ENCODE measurements at regions not wholly inside any gene's neighbourhood (a gene's known extent, or its start where the extent isn't known, plus 50 kb on each side); places are given as distances from the start of the nearest gene placed in this dataset.

GRCh38 chr5:57683036-57683630 is 200.5 kb upstream of the ACTBL2 start:
- H3K4me3 ChIP-seq (ENCODE audit: low read length in 2 of 2), result no peak overlapping the region
- H3K9me3 ChIP-seq (ENCODE audit: control insufficient read depth, low read length), result no peaks in the 10 kb centered on the region
- DNase-seq (no peak), ATAC-seq (ENCODE audit: low FRiP score) (no peak)
- no peaks in the 10 kb centered on the region for H3K4me1 ChIP-seq (ENCODE audit: control insufficient read depth in 1 of 2, insufficient read depth in 2 of 2, low read length in 2 of 2)
- no peaks in the 10 kb centered on the region for H3K27me3 ChIP-seq (ENCODE audit: control insufficient read depth in 1 of 2, insufficient read depth in 2 of 2, low read length in 1 of 2)
- 83 to 84% methylated on average over 2 of the region's 2 CpGs for WGBS, 2 donors
- H3K36me3 ChIP-seq (ENCODE audit: control insufficient read depth in 1 of 2, insufficient read depth in 2 of 2, low read length in 1 of 2), result no peaks in the 10 kb centered on the region
- intact Hi-C loops (cut with DNase I), result no loop called here
- H3K27ac ChIP-seq (ENCODE audit: low read depth in 1 of 2, low read length in 2 of 2), result no peak overlapping the region

DNA sequence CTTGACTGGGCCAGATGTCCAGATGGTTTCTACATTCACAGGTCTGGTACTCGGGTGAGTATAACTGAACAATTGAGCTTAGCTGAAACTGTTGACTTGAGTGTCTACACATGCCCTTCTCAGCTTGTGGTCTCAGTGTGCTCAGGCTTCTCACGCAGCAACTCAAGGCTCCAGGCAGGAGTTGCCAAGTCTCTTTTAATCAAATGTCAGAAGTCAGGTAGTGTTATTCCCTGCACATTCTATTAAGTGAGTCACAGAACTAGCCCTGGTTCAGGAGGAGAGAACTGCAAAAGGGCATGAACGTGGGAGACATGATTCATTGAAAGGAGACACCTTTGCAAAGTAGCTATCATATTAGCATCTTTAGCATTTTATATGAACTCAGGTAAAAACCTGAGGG is 199.3 kb upstream of the ACTBL2 start:
- no peak for ATAC-seq (ENCODE audit: low FRiP score)
- Histone ChIP-seq H3K4me1 (ENCODE audit: control insufficient read depth in 1 of 2, insufficient read depth in 2 of 2, low read length in 2 of 2) (no peaks in the 10 kb centered on the region), H3K9me3 (ENCODE audit: control insufficient read depth, low read length) (no peaks in the 10 kb centered on the region), H3K27ac (ENCODE audit: low read depth in 1 of 2, low read length in 2 of 2) (no peak overlapping the region), H3K27me3 (ENCODE audit: control insufficient read depth in 1 of 2, insufficient read depth in 2 of 2, low read length in 1 of 2) (no peaks in the 10 kb centered on the region), H3K36me3 (ENCODE audit: control insufficient read depth in 1 of 2, insufficient read depth in 2 of 2, low read length in 1 of 2) (no peaks in the 10 kb centered on the region), H3K4me3 (ENCODE audit: low read length in 2 of 2) (no peak overlapping the region)
- 95 to 97% methylated on average over 3 of the region's 3 CpGs for WGBS, 2 donors
- intact Hi-C loops (cut with DNase I), result no loop called here
- no peak for DNase-seq

DNA sequence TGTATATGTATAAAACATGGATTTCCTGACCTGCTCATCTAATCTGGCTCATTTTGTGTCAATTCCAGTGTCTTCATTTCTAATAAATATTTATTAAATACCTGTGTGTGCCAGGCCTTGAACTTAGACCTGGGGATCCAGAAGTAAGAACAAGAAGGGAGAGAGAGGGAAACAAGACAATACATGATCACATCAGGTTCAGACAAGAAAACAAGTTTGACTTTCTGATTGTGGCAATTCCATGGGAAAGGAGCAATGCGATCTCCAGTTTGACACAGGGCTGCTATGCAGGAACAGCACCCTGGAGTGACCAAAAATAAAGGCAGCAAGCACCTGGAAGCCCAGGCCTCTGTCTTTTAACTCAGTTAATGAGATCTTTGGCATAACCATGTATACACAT is 198.1 kb upstream of the ACTBL2 start:
- H3K27ac ChIP-seq (ENCODE audit: low read depth in 1 of 2, low read length in 2 of 2), result no peak overlapping the region
- no peaks in the 10 kb centered on the region for H3K36me3 ChIP-seq (ENCODE audit: control insufficient read depth in 1 of 2, insufficient read depth in 2 of 2, low read length in 1 of 2)
- H3K4me3 ChIP-seq (ENCODE audit: low read length in 2 of 2), result no peak overlapping the region
- intact Hi-C loops (cut with DNase I), result no loop called here
- 94 to 95% methylated on average over 1 of the region's 1 CpG for WGBS, 2 donors
- H3K4me1 ChIP-seq (ENCODE audit: control insufficient read depth in 1 of 2, insufficient read depth in 2 of 2, low read length in 2 of 2), result no peaks in the 10 kb centered on the region
- DNase-seq (no peak), ATAC-seq (ENCODE audit: low FRiP score) (no peak)
- no peaks in the 10 kb centered on the region for H3K9me3 ChIP-seq (ENCODE audit: control insufficient read depth, low read length)
- no peaks in the 10 kb centered on the region for H3K27me3 ChIP-seq (ENCODE audit: control insufficient read depth in 1 of 2, insufficient read depth in 2 of 2, low read length in 1 of 2)

- no peak for ATAC-seq (ENCODE audit: low FRiP score)
- Histone ChIP-seq H3K36me3 (ENCODE audit: control insufficient read depth in 1 of 2, insufficient read depth in 2 of 2, low read length in 1 of 2) (no peaks in the 10 kb centered on the region), H3K4me1 (ENCODE audit: control insufficient read depth in 1 of 2, insufficient read depth in 2 of 2, low read length in 2 of 2) (no peaks in the 10 kb centered on the region), H3K27ac (ENCODE audit: low read depth in 1 of 2, low read length in 2 of 2) (no peak overlapping the region), H3K4me3 (ENCODE audit: low read length in 2 of 2) (no peak overlapping the region), H3K9me3 (ENCODE audit: control insufficient read depth, low read length) (no peaks in the 10 kb centered on the region), H3K27me3 (ENCODE audit: control insufficient read depth in 1 of 2, insufficient read depth in 2 of 2, low read length in 1 of 2) (no peaks in the 10 kb centered on the region)
- intact Hi-C loops (cut with DNase I), result no loop called here
- no peak for DNase-seq
Measured at GRCh38 chr5:57677235-57677634, 194.6 kb upstream of the ACTBL2 start.

GRCh38 chr5:57676222-57677098 is 193.8 kb upstream of the ACTBL2 start:
- intact Hi-C loops (cut with DNase I), result no loop called here
- ATAC-seq (ENCODE audit: low FRiP score) (no peak), DNase-seq (no peak)
- Histone ChIP-seq H3K27ac (ENCODE audit: low read depth in 1 of 2, low read length in 2 of 2) (no peak overlapping the region), H3K36me3 (ENCODE audit: control insufficient read depth in 1 of 2, insufficient read depth in 2 of 2, low read length in 1 of 2) (no peaks in the 10 kb centered on the region), H3K4me1 (ENCODE audit: control insufficient read depth in 1 of 2, insufficient read depth in 2 of 2, low read length in 2 of 2) (no peaks in the 10 kb centered on the region), H3K27me3 (ENCODE audit: control insufficient read depth in 1 of 2, insufficient read depth in 2 of 2, low read length in 1 of 2) (no peaks in the 10 kb centered on the region), H3K4me3 (ENCODE audit: low read length in 2 of 2) (no peak overlapping the region), H3K9me3 (ENCODE audit: control insufficient read depth, low read length) (no peaks in the 10 kb centered on the region)
- 71 to 72% methylated on average over 3 of the region's 3 CpGs for WGBS, 2 donors

DNA sequence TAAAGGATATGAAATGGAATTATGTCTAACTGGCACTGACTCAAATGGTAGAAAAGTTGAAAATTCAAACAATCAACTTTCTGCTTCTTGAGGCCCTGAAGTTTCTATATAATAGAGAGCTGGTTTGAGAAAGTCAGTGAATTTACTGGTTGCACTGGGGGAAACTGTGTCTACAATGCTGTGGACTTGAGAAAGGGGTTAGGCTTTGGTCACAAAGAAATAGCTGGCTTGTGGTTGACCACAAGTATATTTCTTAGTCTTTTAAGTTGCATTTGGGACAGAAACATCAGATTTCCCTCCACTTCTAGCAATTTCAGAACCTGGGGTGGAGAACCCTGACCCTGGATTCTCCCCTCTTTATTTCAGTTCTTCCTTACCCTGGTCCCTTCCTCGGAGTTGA is 192.6 kb upstream of the ACTBL2 start:
- intact Hi-C loops (cut with DNase I), result no loop called here
- WGBS, 2 donors, result 86 to 97% methylated on average over 1 of the region's 1 CpG

DNA sequence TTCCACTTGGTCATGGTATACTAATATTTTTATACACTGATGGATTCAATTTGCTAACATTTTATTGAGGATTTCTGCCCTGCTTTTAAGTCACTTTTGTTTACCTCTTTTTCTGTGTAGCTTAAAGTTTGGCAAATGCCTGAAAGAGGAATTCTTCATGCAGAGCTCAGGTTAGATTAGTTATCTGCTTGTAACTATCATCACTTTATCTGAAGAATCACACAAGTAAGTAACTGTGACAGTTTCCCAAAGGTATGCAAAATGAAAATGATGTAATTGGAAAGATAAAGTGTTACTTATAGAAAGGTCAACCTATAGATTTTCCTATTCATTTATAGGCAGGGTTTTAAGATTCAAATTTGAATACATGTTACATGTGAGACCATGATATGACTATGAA is 188.8 kb upstream of the ACTBL2 start:
- H3K27me3 ChIP-seq (ENCODE audit: control insufficient read depth in 1 of 2, insufficient read depth in 2 of 2, low read length in 1 of 2), result no peaks in the 10 kb centered on the region
- DNase-seq (no peak), ATAC-seq (ENCODE audit: low FRiP score) (no peak)
- no peak overlapping the region for H3K27ac ChIP-seq (ENCODE audit: low read depth in 1 of 2, low read length in 2 of 2)
- intact Hi-C loops (cut with DNase I), result no loop called here
- H3K36me3 ChIP-seq (ENCODE audit: control insufficient read depth in 1 of 2, insufficient read depth in 2 of 2, low read length in 1 of 2), result no peaks in the 10 kb centered on the region
- no peaks in the 10 kb centered on the region for H3K9me3 ChIP-seq (ENCODE audit: control insufficient read depth, low read length)
- H3K4me3 ChIP-seq (ENCODE audit: low read length in 2 of 2), result no peak overlapping the region
- no peaks in the 10 kb centered on the region for H3K4me1 ChIP-seq (ENCODE audit: control insufficient read depth in 1 of 2, insufficient read depth in 2 of 2, low read length in 2 of 2)

More for the DNA sequence above, 192.6 kb upstream of the ACTBL2 start:
- DNase-seq (no peak), ATAC-seq (ENCODE audit: low FRiP score) (no peak)
- Histone ChIP-seq H3K36me3 (ENCODE audit: control insufficient read depth in 1 of 2, insufficient read depth in 2 of 2, low read length in 1 of 2) (no peaks in the 10 kb centered on the region), H3K9me3 (ENCODE audit: control insufficient read depth, low read length) (no peaks in the 10 kb centered on the region), H3K27ac (ENCODE audit: low read depth in 1 of 2, low read length in 2 of 2) (no peak overlapping the region), H3K4me3 (ENCODE audit: low read length in 2 of 2) (no peak overlapping the region), H3K27me3 (ENCODE audit: control insufficient read depth in 1 of 2, insufficient read depth in 2 of 2, low read length in 1 of 2) (no peaks in the 10 kb centered on the region), H3K4me1 (ENCODE audit: control insufficient read depth in 1 of 2, insufficient read depth in 2 of 2, low read length in 2 of 2) (no peaks in the 10 kb centered on the region)

DNA sequence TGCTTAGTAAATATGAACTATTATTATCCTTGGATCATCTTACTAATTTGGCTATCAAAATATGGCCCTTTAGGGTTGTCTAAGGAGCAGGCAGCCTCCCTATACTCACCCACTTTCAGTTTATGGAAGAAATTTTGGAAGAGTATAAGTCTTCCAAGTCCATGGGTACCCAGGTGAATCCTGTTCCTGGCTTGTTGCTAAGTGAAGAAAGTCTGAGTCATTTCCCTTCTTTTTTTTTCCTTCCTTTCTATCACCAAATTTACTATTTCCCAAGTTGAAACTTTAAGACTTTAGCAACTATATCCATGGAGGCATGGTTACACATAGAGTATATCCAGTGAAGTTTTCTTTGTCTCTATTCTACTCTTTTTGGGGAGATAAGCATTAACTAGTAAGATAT is 184.0 kb upstream of the ACTBL2 start:
- Histone ChIP-seq H3K4me1 (ENCODE audit: control insufficient read depth in 1 of 2, insufficient read depth in 2 of 2, low read length in 2 of 2) (peaks cover 0 to 2% of the 10 kb centered on the region in 2 donors), H3K27ac (ENCODE audit: low read depth in 1 of 2, low read length in 2 of 2) (no peak overlapping the region), H3K27me3 (ENCODE audit: control insufficient read depth in 1 of 2, insufficient read depth in 2 of 2, low read length in 1 of 2) (no peaks in the 10 kb centered on the region), H3K9me3 (ENCODE audit: control insufficient read depth, low read length) (no peaks in the 10 kb centered on the region), H3K4me3 (ENCODE audit: low read length in 2 of 2) (no peak overlapping the region), H3K36me3 (ENCODE audit: control insufficient read depth in 1 of 2, insufficient read depth in 2 of 2, low read length in 1 of 2) (no peaks in the 10 kb centered on the region)
- ATAC-seq (ENCODE audit: low FRiP score) (no peak), DNase-seq (no peak)
- intact Hi-C loops (cut with DNase I), result no loop called here

Measured in aorta (tissue), 5 donors.